DOHH2 (cell line): ENCODE measurements at regions not wholly inside any gene's neighbourhood (a gene's known extent, or its start where the extent isn't known, plus 50 kb on each side); places are given as distances from the start of the nearest gene placed in this dataset.
"Not testable (repeated sequence)": the region's sequence is repeated elsewhere in the genome, so short reads cannot be mapped to it uniquely, and the experiment has no call there.

Experiments used
- H3F3A ChIP-seq: fragments of 200-600 bp; sonication (generic), shearing (Covaris generic); 2 replicates; pipeline ENCODE4 v1.6.0; 2016; ENCODE audit warnings: antibody characterized with exemption, mild to moderate bottlenecking; ENCODE audit not compliant: control insufficient read depth, insufficient read depth
- H3K27ac ChIP-seq: fragments of 200-600 bp; sonication (generic); 2 replicates; pipeline ENCODE4 v1.5.1; 2014; ENCODE audit warnings: low read depth, mild to moderate bottlenecking, low read length, moderate library complexity
- H3K27me3 ChIP-seq: fragments of 200-600 bp; sonication (generic); 2 replicates; pipeline ENCODE4 v1.6.1; 2014; ENCODE audit warnings: mild to moderate bottlenecking, low read length, mixed read lengths; ENCODE audit not compliant: control insufficient read depth
- H3K36me3 ChIP-seq: fragments of 200-600 bp; sonication (generic); 2 replicates; pipeline ENCODE4 v1.6.1; 2014; ENCODE audit warnings: mild to moderate bottlenecking, low read length, moderate library complexity, mixed read lengths; ENCODE audit not compliant: control insufficient read depth
- H3K4me1 ChIP-seq: fragments of 200-600 bp; sonication (generic); 2 replicates; pipeline ENCODE4 v1.6.1; 2014; ENCODE audit warnings: mild to moderate bottlenecking, low read length, mixed read lengths; ENCODE audit not compliant: control insufficient read depth
- H3K4me2 ChIP-seq: fragments of 200-600 bp; sonication (generic); 2 replicates; pipeline ENCODE4 v1.6.0; 2014; ENCODE audit warnings: mild to moderate bottlenecking, low read length, moderate library complexity
- H3K4me3 ChIP-seq: fragments of 200-600 bp; sonication (generic); 2 replicates; pipeline ENCODE4 v1.5.1; 2014; ENCODE audit warnings: mild to moderate bottlenecking, low read length, mixed read lengths
- H3K79me2 ChIP-seq: fragments of 200-600 bp; sonication (generic); 2 replicates; pipeline ENCODE4 v1.6.1; 2014; ENCODE audit warnings: mild to moderate bottlenecking, low read length, mixed read lengths; ENCODE audit not compliant: control insufficient read depth
- H3K9me2 ChIP-seq: fragments of 200-600 bp; sonication (generic); replicated peaks from 2 replicates; pipeline ENCODE4 v1.6.1; 2014; ENCODE audit warnings: mild to moderate bottlenecking, low read length, mixed read lengths; ENCODE audit not compliant: control insufficient read depth
- H3K9me3 ChIP-seq: fragments of 200-600 bp; sonication (generic); 2 replicates; pipeline ENCODE4 v1.6.1; 2014; ENCODE audit warnings: antibody characterized with exemption, low read length, mixed read lengths; ENCODE audit not compliant: control insufficient read depth, insufficient read depth
- H4K20me1 ChIP-seq: fragments of 200-600 bp; sonication (generic); 2 replicates; pipeline ENCODE4 v1.6.0; 2014; ENCODE audit warnings: low read depth, mild to moderate bottlenecking, antibody characterized with exemption, low read length, moderate library complexity; ENCODE audit not compliant: control insufficient read depth, insufficient read depth
- EZH2phosphoT487 ChIP-seq: fragments of 200-600 bp; sonication (generic); IDR thresholded peaks from 2 replicates; pipeline ENCODE4 v1.6.1; 2017; ENCODE audit warnings: borderline replicate concordance, mild to moderate bottlenecking, antibody characterized with exemption, low read length, moderate library complexity, mixed read lengths
- TF ChIP-seq, protein P1 (sequence below): fragments of 200-600 bp; sonication (generic); IDR thresholded peaks from one replicate; pipeline ENCODE4 v1.5.1; 2014; ENCODE audit warnings: antibody characterized with exemption, mild to moderate bottlenecking, low read depth, low read length; ENCODE audit not compliant: poor library complexity, severe bottlenecking

DNA sequence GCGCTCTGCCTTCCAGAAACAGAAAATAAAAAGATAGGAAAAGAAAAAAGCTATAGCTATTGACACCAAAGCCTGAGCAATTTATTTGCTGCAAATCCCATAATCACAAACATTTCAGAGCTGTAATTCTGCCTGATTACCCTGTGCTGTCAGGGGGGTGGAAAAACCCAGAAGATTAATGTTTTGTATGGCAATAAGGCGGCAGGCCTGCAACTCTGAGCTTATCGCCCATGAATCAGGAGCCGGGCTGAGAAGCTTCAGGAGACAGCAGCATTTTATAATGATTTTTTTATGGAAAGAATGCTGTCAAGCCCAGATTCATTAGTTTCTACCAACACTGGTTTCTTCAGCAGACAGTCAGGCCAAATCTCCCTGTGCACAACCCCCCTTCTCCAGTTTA lies 82.6 kb upstream of the TMEM164 start:
- no peaks in the 10 kb centered on the region for H3K4me1 ChIP-seq
- H3K27me3 ChIP-seq = no peaks in the 10 kb centered on the region
- H3K79me2 ChIP-seq = no peaks in the 10 kb centered on the region
- H3K9me3 ChIP-seq = no peaks in the 10 kb centered on the region
- H3F3A ChIP-seq = no peaks in the 10 kb centered on the region
- TF ChIP-seq EZH2phosphoT487 = no peak
- TF ChIP-seq, protein P1, sequence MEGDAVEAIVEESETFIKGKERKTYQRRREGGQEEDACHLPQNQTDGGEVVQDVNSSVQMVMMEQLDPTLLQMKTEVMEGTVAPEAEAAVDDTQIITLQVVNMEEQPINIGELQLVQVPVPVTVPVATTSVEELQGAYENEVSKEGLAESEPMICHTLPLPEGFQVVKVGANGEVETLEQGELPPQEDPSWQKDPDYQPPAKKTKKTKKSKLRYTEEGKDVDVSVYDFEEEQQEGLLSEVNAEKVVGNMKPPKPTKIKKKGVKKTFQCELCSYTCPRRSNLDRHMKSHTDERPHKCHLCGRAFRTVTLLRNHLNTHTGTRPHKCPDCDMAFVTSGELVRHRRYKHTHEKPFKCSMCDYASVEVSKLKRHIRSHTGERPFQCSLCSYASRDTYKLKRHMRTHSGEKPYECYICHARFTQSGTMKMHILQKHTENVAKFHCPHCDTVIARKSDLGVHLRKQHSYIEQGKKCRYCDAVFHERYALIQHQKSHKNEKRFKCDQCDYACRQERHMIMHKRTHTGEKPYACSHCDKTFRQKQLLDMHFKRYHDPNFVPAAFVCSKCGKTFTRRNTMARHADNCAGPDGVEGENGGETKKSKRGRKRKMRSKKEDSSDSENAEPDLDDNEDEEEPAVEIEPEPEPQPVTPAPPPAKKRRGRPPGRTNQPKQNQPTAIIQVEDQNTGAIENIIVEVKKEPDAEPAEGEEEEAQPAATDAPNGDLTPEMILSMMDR = no peak
- no peaks in the 10 kb centered on the region for H3K36me3 ChIP-seq
- no peak overlapping the region for H3K4me2 ChIP-seq
- H3K27ac ChIP-seq = no peak overlapping the region
- H3K4me3 ChIP-seq = no peak overlapping the region
- H4K20me1 ChIP-seq = no peaks in the 10 kb centered on the region
- H3K9me2 ChIP-seq = no peaks in the 10 kb centered on the region

DNA sequence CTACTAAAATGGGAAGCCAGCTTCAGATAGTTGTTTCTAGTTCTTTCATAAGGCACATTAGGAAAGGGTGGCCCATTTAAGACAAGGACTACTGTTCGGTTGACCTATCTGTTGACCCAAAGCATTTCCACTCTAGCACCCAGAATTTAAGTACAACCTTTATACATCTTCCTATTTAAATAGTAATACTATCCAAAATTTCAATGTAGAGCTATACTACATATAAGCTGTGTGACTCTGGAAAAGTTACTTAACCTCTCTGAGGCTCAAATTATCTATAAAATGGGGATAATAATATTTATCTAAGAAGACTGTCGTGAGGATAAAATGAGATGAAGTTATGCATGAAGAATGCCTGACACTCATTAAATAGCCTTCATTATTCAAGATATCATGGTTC lies 82.0 kb upstream of the TMEM164 start:
- Histone ChIP-seq H4K20me1 (no peaks in the 10 kb centered on the region), H3F3A (no peaks in the 10 kb centered on the region), H3K27ac (no peak overlapping the region), H3K4me3 (no peak overlapping the region), H3K36me3 (no peaks in the 10 kb centered on the region), H3K4me1 (no peaks in the 10 kb centered on the region), H3K27me3 (no peaks in the 10 kb centered on the region), H3K79me2 (no peaks in the 10 kb centered on the region), H3K4me2 (no peak overlapping the region), H3K9me2 (no peaks in the 10 kb centered on the region), H3K9me3 (no peaks in the 10 kb centered on the region)
- TF ChIP-seq EZH2phosphoT487 = no peak
- TF ChIP-seq, protein P1 = no peak

DNA sequence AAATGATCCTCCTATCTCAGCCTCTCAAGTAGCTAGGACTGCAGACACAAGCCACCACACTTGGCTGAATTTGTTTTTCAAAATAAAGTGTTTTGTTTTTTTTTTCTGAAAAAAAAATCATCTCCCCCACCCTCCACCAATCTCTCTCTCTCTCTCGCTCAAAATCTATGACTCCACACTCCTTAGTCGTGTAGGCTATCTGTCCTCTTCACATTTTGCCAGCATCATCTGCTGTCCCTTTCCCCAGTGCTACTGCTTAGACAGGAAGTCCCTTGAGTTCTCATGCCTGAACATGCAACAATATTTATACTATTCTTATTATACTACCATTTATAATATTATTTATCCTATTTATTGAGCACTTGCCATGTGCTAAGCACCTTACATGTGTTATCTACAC lies 80.7 kb upstream of the TMEM164 start:
- Histone ChIP-seq H3K27me3 (no peaks in the 10 kb centered on the region), H3K9me3 (no peaks in the 10 kb centered on the region), H3K4me3 (no peak overlapping the region), H3K27ac (no peak overlapping the region), H3K36me3 (no peaks in the 10 kb centered on the region), H3K4me2 (no peak overlapping the region), H4K20me1 (no peaks in the 10 kb centered on the region), H3K79me2 (no peaks in the 10 kb centered on the region), H3K9me2 (no peaks in the 10 kb centered on the region), H3F3A (no peaks in the 10 kb centered on the region), H3K4me1 (no peaks in the 10 kb centered on the region)
- TF ChIP-seq EZH2phosphoT487 = no peak
- TF ChIP-seq, protein P1 = no peak

DNA sequence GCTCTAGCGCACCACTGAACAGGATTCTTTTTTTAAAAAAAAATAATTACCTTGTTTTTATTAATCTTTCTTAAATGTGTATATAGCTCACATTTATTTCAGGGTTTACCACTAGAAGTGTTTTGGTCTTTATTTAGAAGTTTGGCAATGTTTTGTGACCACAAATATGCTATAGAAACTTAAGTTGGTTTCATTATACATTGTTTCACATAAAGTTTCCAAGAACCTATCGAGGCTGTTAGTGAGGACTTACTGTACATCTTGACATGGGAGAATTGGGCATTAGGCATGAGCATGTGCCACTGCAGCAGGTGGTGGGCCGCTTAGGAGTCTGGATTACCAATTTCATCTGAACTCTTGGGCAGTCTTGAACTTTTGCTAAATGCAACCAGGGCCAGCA lies 77.9 kb upstream of the TMEM164 start:
- H3K36me3 ChIP-seq, H3K4me1 ChIP-seq, H4K20me1 ChIP-seq, H3F3A ChIP-seq, H3K4me3 ChIP-seq, H3K9me2 ChIP-seq, H3K9me3 ChIP-seq, H3K27me3 ChIP-seq, H3K79me2 ChIP-seq, H3K4me2 ChIP-seq, H3K27ac ChIP-seq: not testable (repeated sequence)
